H9 (cell line): ENCODE measurements at regions not wholly inside any gene's neighbourhood (a gene's known extent, or its start where the extent isn't known, plus 50 kb on each side); places are given as distances from the start of the nearest gene placed in this dataset.

Experiments
- DNase-seq: peaks from one replicate; pipeline ENCODE4 v3.0.0-alpha.2; 2017
- H2AFZ ChIP-seq: one replicate; pipeline ENCODE4 v1.6.1; 2013; ENCODE audit warnings: mild to moderate bottlenecking, low read length, control low read depth, moderate library complexity
- H2AK5ac ChIP-seq: 2 replicates; pipeline ENCODE4 v1.6.1; 2013; ENCODE audit warnings: low read length, control low read depth, mixed read lengths; ENCODE audit not compliant: insufficient read length
- H2BK120ac ChIP-seq: one replicate; pipeline ENCODE4 v1.6.1; 2013; ENCODE audit warnings: low read depth, mild to moderate bottlenecking, low read length, control low read depth, inconsistent platforms; ENCODE audit not compliant: poor library complexity, severe bottlenecking
- H2BK12ac ChIP-seq: 2 replicates; pipeline ENCODE4 v1.6.1; 2013; ENCODE audit warnings: low read length, control low read depth, mixed read lengths, low read depth; ENCODE audit not compliant: insufficient read length
- H2BK15ac ChIP-seq: 2 replicates; pipeline ENCODE4 v1.6.1; 2013; ENCODE audit warnings: low read depth, low read length, control low read depth
- H2BK20ac ChIP-seq: one replicate; pipeline ENCODE4 v1.6.1; 2013; ENCODE audit warnings: low read depth, mild to moderate bottlenecking, low read length, control low read depth, inconsistent platforms; ENCODE audit not compliant: poor library complexity, severe bottlenecking
- H2BK5ac ChIP-seq: 2 replicates; pipeline ENCODE4 v1.6.1; 2013; ENCODE audit warnings: low read length, control low read depth, mixed read lengths; ENCODE audit not compliant: insufficient read length
- H3K14ac ChIP-seq: 2 replicates; pipeline ENCODE4 v1.6.1; 2013; ENCODE audit warnings: low read length, control low read depth; ENCODE audit not compliant: insufficient read depth
- H3K18ac ChIP-seq: 2 replicates; pipeline ENCODE4 v1.6.1; 2013; ENCODE audit warnings: low read depth, mild to moderate bottlenecking, mixed read lengths, low read length, control low read depth; ENCODE audit not compliant: insufficient read length
- H3K23ac ChIP-seq: 2 replicates; pipeline ENCODE4 v1.6.1; 2013; ENCODE audit warnings: low read length, control low read depth, mixed read lengths, low read depth; ENCODE audit not compliant: insufficient read length
- H3K23me2 ChIP-seq: 2 replicates; pipeline ENCODE4 v1.6.1; 2013; ENCODE audit warnings: low read depth, mild to moderate bottlenecking, mixed read lengths, low read length, control low read depth; ENCODE audit not compliant: insufficient read length, poor library complexity, severe bottlenecking
- H3K27ac ChIP-seq: 2 replicates; pipeline ENCODE4 v1.5.1; 2013; ENCODE audit warnings: low read length, control low read depth, mixed read lengths, low read depth; ENCODE audit not compliant: insufficient read length
- H3K27me3 ChIP-seq: 2 replicates; pipeline ENCODE4 v1.6.1; 2013; ENCODE audit warnings: low read length, control low read depth, inconsistent platforms; ENCODE audit not compliant: insufficient read depth
- H3K4ac ChIP-seq: 2 replicates; pipeline ENCODE4 v1.6.1; 2013; ENCODE audit warnings: low read depth, mild to moderate bottlenecking, control low read depth, inconsistent platforms, low read length, moderate library complexity
- H3K4me1 ChIP-seq: 2 replicates; pipeline ENCODE4 v1.6.1; 2013; ENCODE audit warnings: low read length, control low read depth, inconsistent platforms; ENCODE audit not compliant: insufficient read depth
- H3K4me2 ChIP-seq: 2 replicates; pipeline ENCODE4 v1.6.1; 2013; ENCODE audit warnings: low read length, control low read depth, mixed read lengths; ENCODE audit not compliant: insufficient read length, insufficient read depth
- H3K56ac ChIP-seq: 2 replicates; pipeline ENCODE4 v1.6.1; 2013; ENCODE audit warnings: low read depth, mild to moderate bottlenecking, mixed read lengths, low read length, control low read depth; ENCODE audit not compliant: insufficient read length
- H3K79me1 ChIP-seq: 2 replicates; pipeline ENCODE4 v1.6.1; 2013; ENCODE audit warnings: low read depth, mild to moderate bottlenecking, moderate library complexity, low read length, control low read depth, inconsistent platforms; ENCODE audit not compliant: insufficient read depth, poor library complexity, severe bottlenecking
- H3K79me2 ChIP-seq: 2 replicates; pipeline ENCODE4 v1.6.1; 2013; ENCODE audit warnings: low read length, control low read depth, inconsistent platforms; ENCODE audit not compliant: insufficient read depth
- H3K9ac ChIP-seq: 2 replicates; pipeline ENCODE4 v1.6.1; 2013; ENCODE audit warnings: low read length, control low read depth, mixed read lengths; ENCODE audit not compliant: insufficient read length; ENCODE audit errors: extremely low read depth
- H3K9me3 ChIP-seq: one replicate; pipeline ENCODE4 v1.6.1; 2013; ENCODE audit warnings: low read depth, low read length, inconsistent platforms; ENCODE audit not compliant: control insufficient read depth
- H3T11ph ChIP-seq: one replicate; pipeline ENCODE4 v1.6.1; 2013; ENCODE audit warnings: mild to moderate bottlenecking, low read length, control low read depth, inconsistent platforms
- H4K20me1 ChIP-seq: one replicate; pipeline ENCODE4 v1.6.1; 2013; ENCODE audit not compliant: control insufficient read depth, insufficient read length, insufficient read depth
- H4K5ac ChIP-seq: 2 replicates; pipeline ENCODE4 v1.6.1; 2013; ENCODE audit warnings: low read depth, mild to moderate bottlenecking, mixed read lengths, low read length, control low read depth; ENCODE audit not compliant: insufficient read length
- H4K8ac ChIP-seq: replicated peaks from 2 replicates; pipeline ENCODE4 v1.6.1; 2013; ENCODE audit warnings: low read length, control low read depth, mixed read lengths, low read depth; ENCODE audit not compliant: insufficient read length
- H4K91ac ChIP-seq: 2 replicates; pipeline ENCODE4 v1.6.1; 2013; ENCODE audit warnings: low read depth, mild to moderate bottlenecking, moderate library complexity, mixed read lengths, low read length, control low read depth; ENCODE audit not compliant: insufficient read length
- H3K27ac Mint-ChIP-seq, 3 experiments: 2 replicates in 2 of 3; 3 replicates in 1 of 3; pipeline ENCODE4 v1.8.0; 2020 to 2021; ENCODE audit warnings: mixed read lengths in 3 of 3, mild to moderate bottlenecking in 1 of 3, moderate library complexity in 1 of 3
- H3K27me3 Mint-ChIP-seq: 2 replicates; pipeline ENCODE4 v1.8.0; 2021; ENCODE audit warnings: low read depth, mild to moderate bottlenecking, moderate library complexity, mixed read lengths
- H3K36me3 Mint-ChIP-seq, 3 experiments: 2 replicates in 2 of 3; 3 replicates in 1 of 3; pipeline ENCODE4 v1.8.0; 2020 to 2021; ENCODE audit warnings: low read depth in 3 of 3, mixed read lengths in 3 of 3; ENCODE audit not compliant: insufficient read depth in 1 of 3
- H3K4me1 Mint-ChIP-seq, 2 experiments: 2 replicates each; pipeline ENCODE4 v1.8.0; 2020; ENCODE audit warnings: mixed read lengths in 2 of 2
- H3K4me3 Mint-ChIP-seq, 2 experiments: 2 replicates in 1 of 2; 3 replicates in 1 of 2; pipeline ENCODE4 v1.8.0; 2020 to 2021; ENCODE audit warnings: mild to moderate bottlenecking in 2 of 2, mixed read lengths in 2 of 2, moderate library complexity in 1 of 2
- H3K9me3 Mint-ChIP-seq, 2 experiments: 2 replicates in 1 of 2; 3 replicates in 1 of 2; pipeline ENCODE4 v1.8.0; 2020; ENCODE audit warnings: mild to moderate bottlenecking in 2 of 2, mixed read lengths in 2 of 2, moderate library complexity in 1 of 2
- CTCF ChIP-seq: fragments of 200-600 bp; sonication (generic); conservative IDR thresholded peaks from 3 replicates; pipeline ENCODE4 v1.8.0; 2021; ENCODE audit warnings: antibody characterized with exemption, mild to moderate bottlenecking
- WGBS: extraction: QIAGEN DNeasy Blood & Tissue Kit; methylation state at CpG from one replicate; pipeline ENCODE4 v1.1.7; 2013; ENCODE audit warnings: missing lambda C conversion rate, low lambda C conversion rate, mixed read lengths; ENCODE audit not compliant: insufficient read length; ENCODE audit errors: extremely low coverage; 5-methylcytosine and 5-hydroxymethylcytosine counted together

- no peaks in the 10 kb centered on the region for H4K20me1 ChIP-seq
- H2AFZ ChIP-seq = no peak overlapping the region
- no peak for TF ChIP-seq CTCF
- H3K4ac ChIP-seq = no peak overlapping the region
- no peak overlapping the region for H3K27ac ChIP-seq
- H2BK15ac ChIP-seq = no peak overlapping the region
- Mint-ChIP-seq H3K4me3 (no peak overlapping the region), H3K36me3 (peaks cover 0 to 11% (median 0%) of the 10 kb centered on the region in 3 experiments; a peak in 1 of 7 replicates), H3K27me3 (no peaks in the 10 kb centered on the region; the same call in 1 of the 2 replicates), H3K4me1 (peaks cover 21 to 27% of the 10 kb centered on the region in 2 experiments), H3K27ac (no peak overlapping the region), H3K9me3 (peaks cover 1 to 13% of the 10 kb centered on the region in 2 experiments; a peak in 2 of 5 replicates)
- H3K9ac ChIP-seq = no peak overlapping the region
- H2BK5ac ChIP-seq = no peak overlapping the region
- no peaks in the 10 kb centered on the region for H3K79me2 ChIP-seq
- H3K18ac ChIP-seq = no peak overlapping the region
- H3K14ac ChIP-seq = peak overlapping the region; percentile 39; the same call in 1 of the 2 replicates
- H3K56ac ChIP-seq = no peak overlapping the region
- H3K23me2 ChIP-seq = no peaks in the 10 kb centered on the region
- H3K27me3 ChIP-seq = no peaks in the 10 kb centered on the region
- DNase-seq = peak; percentile 29
- H2AK5ac ChIP-seq = no peak overlapping the region
- no peak overlapping the region for H3T11ph ChIP-seq
- no peak overlapping the region for H3K4me2 ChIP-seq
- no peak overlapping the region for H2BK20ac ChIP-seq
- H2BK12ac ChIP-seq = no peak overlapping the region
- WGBS = no CpG with 5 or more reads among the region's 3 CpGs
- no peak overlapping the region for H3K23ac ChIP-seq
- no peaks in the 10 kb centered on the region for H3K4me1 ChIP-seq
- no peaks in the 10 kb centered on the region for H3K79me1 ChIP-seq
- no peak overlapping the region for H4K91ac ChIP-seq
- no peak overlapping the region for H4K8ac ChIP-seq
- no peak overlapping the region for H4K5ac ChIP-seq
- no peaks in the 10 kb centered on the region for H3K9me3 ChIP-seq
- H2BK120ac ChIP-seq = no peak overlapping the region
Measured at GRCh38 chr2:153360239-153360638, 118.3 kb downstream of the RPRM start.
